ENCODE measurements at regions not wholly inside any gene's neighbourhood (a gene's known extent, or its start where the extent isn't known, plus 50 kb on each side); places are given as distances from the start of the nearest gene placed in this dataset.

GRCh38 chr13:106159295-106160195 is 375.9 kb downstream of the EFNB2 start:
- no peak for DNase-seq

GRCh38 chr13:106156468-106156867 is 379.0 kb downstream of the EFNB2 start:
- DNase-seq: no peak

GRCh38 chr13:106155411-106155810 is 380.1 kb downstream of the EFNB2 start:
- DNase-seq: no peak

- DNase-seq: no peak
These were observed 381.6 kb downstream of the EFNB2 start for GRCh38 chr13:106153876-106154275.

- DNase-seq: no peak
These were observed 382.4 kb downstream of the EFNB2 start for GRCh38 chr13:106153041-106153440.

GRCh38 chr13:106152047-106152446 is 383.4 kb downstream of the EFNB2 start:
- DNase-seq: peak; percentile 25

GRCh38 chr13:106151056-106151699 is 384.3 kb downstream of the EFNB2 start:
- DNase-seq: peak; percentile 12

- DNase-seq: peak; percentile 23
These were observed 389.2 kb downstream of the EFNB2 start for GRCh38 chr13:106145997-106146864.

- no peak for DNase-seq
These were observed 390.4 kb downstream of the EFNB2 start for GRCh38 chr13:106145070-106145469.

GRCh38 chr13:106143930-106144709 is 391.3 kb downstream of the EFNB2 start:
- peak; percentile 91 for DNase-seq

GRCh38 chr13:106143392-106143791 is 392.1 kb downstream of the EFNB2 start:
- DNase-seq: no peak

- no peak for DNase-seq
These were observed 395.0 kb downstream of the EFNB2 start for GRCh38 chr13:106140476-106140875.

GRCh38 chr13:106139942-106140341 is 395.5 kb downstream of the EFNB2 start:
- DNase-seq: no peak

- DNase-seq: no peak
These were observed 396.1 kb downstream of the EFNB2 start for GRCh38 chr13:106139377-106139776.

- no peak for DNase-seq
These were observed 396.8 kb downstream of the EFNB2 start for GRCh38 chr13:106138620-106139019.

GRCh38 chr13:106133025-106133424 is 402.4 kb downstream of the EFNB2 start:
- DNase-seq: no peak

GRCh38 chr13:106132216-106132615 is 403.2 kb downstream of the EFNB2 start:
- DNase-seq: no peak

GRCh38 chr13:106129993-106130392 is 405.5 kb downstream of the EFNB2 start:
- no peak for DNase-seq

GRCh38 chr13:106129273-106129672 is 406.2 kb downstream of the EFNB2 start:
- DNase-seq: peak; percentile 51

GRCh38 chr13:106122234-106122633 is 413.2 kb downstream of the EFNB2 start:
- DNase-seq: no peak

- no peak for DNase-seq
These were observed 414.2 kb downstream of the EFNB2 start for GRCh38 chr13:106121173-106121754.

GRCh38 chr13:106118996-106119395 is 416.5 kb downstream of the EFNB2 start:
- no peak for DNase-seq
